ENCODE measurements at regions not wholly inside any gene's neighbourhood (a gene's known extent, or its start where the extent isn't known, plus 50 kb on each side); places are given as distances from the start of the nearest gene placed in this dataset.

DNA sequence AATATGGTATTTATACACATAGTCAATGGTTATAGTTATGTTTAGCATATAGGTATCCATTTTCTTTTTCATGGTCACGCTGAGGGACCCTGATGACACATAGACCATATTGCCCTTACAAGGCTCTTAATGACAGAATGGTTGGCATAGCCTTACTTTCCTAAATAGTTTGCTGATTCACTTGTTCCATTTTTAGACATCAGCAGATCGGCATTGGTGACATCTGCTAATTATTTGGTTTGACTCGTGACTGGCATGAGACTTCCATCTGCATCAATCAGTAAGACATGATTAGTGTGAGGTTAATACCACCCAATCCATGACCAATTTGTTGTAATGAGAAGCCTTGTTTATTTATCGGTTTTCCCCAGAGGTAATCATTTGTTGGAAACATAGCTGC, 309.7 kb downstream of the ALDH8A1 start:
- intact Hi-C loops (cut with micrococcal nuclease), result loop anchor here (5.0 to 10.0 kb wide), 5 partner anchors 182 to 795 kb away; no protein-coding TSS in a partner anchor
- no peak overlapping the region for H3K27ac ChIP-seq (ENCODE audit: extremely low read depth, low read depth, low read length)
- no peak overlapping the region for H3K4me2 ChIP-seq (ENCODE audit: insufficient read depth, low read length)
- H3K4me3 ChIP-seq, result no peak overlapping the region
- in situ Hi-C loops (cut with MboI), result no loop called here
- no peaks in the 10 kb centered on the region for H3K36me3 ChIP-seq (ENCODE audit: control insufficient read depth, insufficient read depth, low read length)
- TF ChIP-seq, protein P1, sequence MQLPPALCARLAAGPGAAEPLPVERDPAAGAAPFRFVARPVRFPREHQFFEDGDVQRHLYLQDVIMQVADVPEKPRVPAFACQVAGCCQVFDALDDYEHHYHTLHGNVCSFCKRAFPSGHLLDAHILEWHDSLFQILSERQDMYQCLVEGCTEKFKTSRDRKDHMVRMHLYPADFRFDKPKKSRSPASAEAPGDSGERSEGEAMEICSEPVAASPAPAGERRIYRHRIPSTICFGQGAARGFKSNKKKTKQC (CRISPR knock-in tag; IDR thresholded peaks at IDR 0.05), result no peak
- TF ChIP-seq, protein P2, sequence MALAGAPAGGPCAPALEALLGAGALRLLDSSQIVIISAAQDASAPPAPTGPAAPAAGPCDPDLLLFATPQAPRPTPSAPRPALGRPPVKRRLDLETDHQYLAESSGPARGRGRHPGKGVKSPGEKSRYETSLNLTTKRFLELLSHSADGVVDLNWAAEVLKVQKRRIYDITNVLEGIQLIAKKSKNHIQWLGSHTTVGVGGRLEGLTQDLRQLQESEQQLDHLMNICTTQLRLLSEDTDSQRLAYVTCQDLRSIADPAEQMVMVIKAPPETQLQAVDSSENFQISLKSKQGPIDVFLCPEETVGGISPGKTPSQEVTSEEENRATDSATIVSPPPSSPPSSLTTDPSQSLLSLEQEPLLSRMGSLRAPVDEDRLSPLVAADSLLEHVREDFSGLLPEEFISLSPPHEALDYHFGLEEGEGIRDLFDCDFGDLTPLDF (CRISPR knock-in tag; IDR thresholded peaks at IDR 0.05), result no peak
- TF ChIP-seq, protein P3, sequence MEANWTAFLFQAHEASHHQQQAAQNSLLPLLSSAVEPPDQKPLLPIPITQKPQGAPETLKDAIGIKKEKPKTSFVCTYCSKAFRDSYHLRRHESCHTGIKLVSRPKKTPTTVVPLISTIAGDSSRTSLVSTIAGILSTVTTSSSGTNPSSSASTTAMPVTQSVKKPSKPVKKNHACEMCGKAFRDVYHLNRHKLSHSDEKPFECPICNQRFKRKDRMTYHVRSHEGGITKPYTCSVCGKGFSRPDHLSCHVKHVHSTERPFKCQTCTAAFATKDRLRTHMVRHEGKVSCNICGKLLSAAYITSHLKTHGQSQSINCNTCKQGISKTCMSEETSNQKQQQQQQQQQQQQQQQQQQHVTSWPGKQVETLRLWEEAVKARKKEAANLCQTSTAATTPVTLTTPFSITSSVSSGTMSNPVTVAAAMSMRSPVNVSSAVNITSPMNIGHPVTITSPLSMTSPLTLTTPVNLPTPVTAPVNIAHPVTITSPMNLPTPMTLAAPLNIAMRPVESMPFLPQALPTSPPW (CRISPR knock-in tag; IDR thresholded peaks at IDR 0.05), result no peak
- TF ChIP-seq CHCHD3 (CRISPR knock-in tag; IDR thresholded peaks at IDR 0.05) (no peak), ZKSCAN8 (CRISPR knock-in tag; IDR thresholded peaks at IDR 0.05) (no peak), FOXP1 (CRISPR knock-in tag; IDR thresholded peaks at IDR 0.05) (no peak), ZNF561 (CRISPR knock-in tag; conservative IDR thresholded peaks at IDR 0.05) (no peak), GABPB2 (CRISPR knock-in tag; conservative IDR thresholded peaks at IDR 0.05) (no peak)
- WGBS (ENCODE audit: insufficient coverage, low coverage, missing lambda C conversion rate), result 20% methylated on average over 4 of the region's 4 CpGs
- no TSS peak for BruUV-seq (replicated peaks)
- ChIA-PET POLR2A (interaction anchor here (0.7 to 2.1 kb wide), 4 partner anchors 13 to 466 kb away, joined by 3 to 9 read pairs (median 3); no protein-coding TSS in a partner anchor), CTCF (ENCODE audit: low intra/inter-chr PET ratio) (interaction anchor here (1.2 to 2.4 kb wide), 2 partner anchors 466 to 484 kb away, joined by 4 to 29 read pairs; no protein-coding TSS in a partner anchor)
- H3K9me1 ChIP-seq (ENCODE audit: control insufficient read depth, insufficient read depth, low read length), result no peaks in the 10 kb centered on the region
- 0 out of 5 replicates have a peak, but pooled peaks cover 0 to 2% of the 10 kb centered on the region in 2 experiments for H3K4me1 ChIP-seq (replicated peaks in 1 of 2; ENCODE audit: control insufficient read depth in 2 of 2, insufficient read depth in 2 of 2, low read length in 2 of 2)
- H3K9me3 ChIP-seq (replicated peaks; ENCODE audit: control insufficient read depth, insufficient read depth, low read depth, low read length), result no peaks in the 10 kb centered on the region
- ATAC-seq (no peak), DNase-seq (ENCODE audit: extremely low read depth in 1 of 4, low spot score in 3 of 4) (no peak), FAIRE-seq (no peak)
- H3K9ac ChIP-seq (ENCODE audit: insufficient read depth in 1 of 2, low read depth in 2 of 2, low read length in 2 of 2), result no peak overlapping the region
- H3K79me2 ChIP-seq (ENCODE audit: control insufficient read depth, insufficient read depth, low read length), result no peaks in the 10 kb centered on the region
- no peaks in the 10 kb centered on the region for H4K20me1 ChIP-seq (replicated peaks; ENCODE audit: control insufficient read depth, insufficient read depth, low read length)
- no peaks in the 10 kb centered on the region for H3K27me3 ChIP-seq (ENCODE audit: control insufficient read depth in 2 of 2, insufficient read depth in 2 of 2, low read length in 2 of 2)
- no peak overlapping the region for H2AFZ ChIP-seq (ENCODE audit: low read depth, low read length)
